NCI-H2029 treated with DMSO at 0.1 percent for 48 hours (cell line): ENCODE measurements at regions not wholly inside any gene's neighbourhood (a gene's known extent, or its start where the extent isn't known, plus 50 kb on each side); places are given as distances from the start of the nearest gene placed in this dataset.

Source experiments
- DNase-seq: peaks from one replicate; lab custom pipeline; 2025; lab: John Stamatoyannopoulos, UW

DNA sequence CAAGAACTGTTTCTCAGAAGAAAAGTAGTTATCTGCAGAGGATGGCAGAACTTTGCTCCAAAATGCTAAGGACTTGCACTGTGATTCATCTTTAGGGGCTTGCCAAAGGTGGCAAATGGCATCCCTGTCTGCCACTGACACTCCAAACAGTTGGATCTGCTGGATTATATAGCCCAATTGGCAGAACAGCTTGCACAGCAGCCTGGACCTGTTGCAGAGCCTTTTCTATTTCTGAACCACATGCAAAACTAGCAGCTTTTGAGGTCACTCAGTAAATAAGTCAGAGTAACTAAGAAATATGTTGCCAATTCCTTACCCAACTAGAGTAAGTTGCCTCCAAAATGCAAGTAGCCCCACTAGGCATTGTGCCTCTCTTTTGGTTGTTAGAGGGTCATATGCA lies 397.5 kb upstream of the NOVA1 start:
- no peak for DNase-seq

DNA sequence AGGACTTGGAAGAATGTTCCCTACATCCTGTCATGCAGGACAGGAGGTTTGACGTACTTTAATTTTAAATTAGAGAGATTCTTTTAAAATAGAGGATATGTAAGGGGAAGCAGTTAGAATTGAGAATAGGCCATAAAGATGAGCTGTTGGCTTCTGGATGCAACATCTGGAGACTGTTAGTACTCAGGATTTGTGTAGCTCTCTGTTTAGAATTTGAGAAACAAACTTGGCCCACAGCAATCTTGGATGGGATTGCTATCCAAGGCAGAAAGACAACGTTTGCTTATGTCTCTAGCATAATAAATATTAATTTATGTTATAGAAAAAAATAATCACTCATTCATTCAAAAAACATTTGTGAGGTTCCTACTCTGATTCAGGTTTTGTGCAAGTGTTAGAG lies 398.4 kb upstream of the NOVA1 start:
- DNase-seq, result no peak

- no peak for DNase-seq
Measured at GRCh38 chr14:27002179-27002578, 404.3 kb upstream of the NOVA1 start.

DNA sequence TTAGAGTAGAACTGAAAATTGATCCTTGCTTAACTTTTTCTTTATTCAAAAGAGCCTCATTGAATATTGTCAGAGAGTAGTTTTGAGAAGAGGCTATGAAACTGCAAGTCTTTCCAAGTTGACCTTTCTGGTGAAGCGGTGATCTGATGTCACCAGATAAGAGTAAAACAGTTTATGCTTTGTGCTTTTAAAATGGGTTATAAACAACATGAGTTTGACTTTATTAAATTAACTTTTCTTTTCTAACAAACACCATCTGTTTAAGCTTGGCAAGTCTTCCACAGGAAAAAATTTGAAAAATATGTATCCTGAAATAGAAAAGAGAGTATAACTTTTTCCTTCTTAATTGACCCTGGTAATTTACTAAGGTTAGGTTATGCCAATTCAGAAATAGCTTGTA lies 408.7 kb upstream of the NOVA1 start:
- DNase-seq, result no peak

GRCh38 chr14:27008187-27008586 lies 410.4 kb upstream of the NOVA1 start:
- DNase-seq, result no peak

DNA sequence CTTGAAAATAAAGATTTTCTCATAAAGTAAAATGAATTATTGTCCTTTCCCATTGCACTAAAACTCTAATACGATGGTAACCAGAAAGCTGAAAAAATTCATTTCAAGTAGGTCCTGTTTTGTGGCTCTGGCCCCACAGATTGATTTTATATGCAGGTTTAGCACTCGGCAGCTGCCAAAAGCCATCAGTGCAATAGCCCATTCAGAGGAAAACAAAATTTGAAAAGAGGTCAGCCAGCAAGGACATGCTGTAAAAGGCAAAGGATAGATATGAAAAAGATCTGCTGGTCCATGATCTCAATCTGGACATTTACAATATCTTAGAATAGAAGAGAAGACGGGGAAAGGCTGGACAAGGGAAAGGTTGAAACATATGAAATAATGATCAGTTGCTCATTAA lies 414.8 kb upstream of the NOVA1 start:
- no peak for DNase-seq

GRCh38 chr14:27013678-27014077 lies 415.8 kb upstream of the NOVA1 start:
- DNase-seq, result no peak

GRCh38 chr14:27015065-27015464 lies 417.2 kb upstream of the NOVA1 start:
- no peak for DNase-seq

GRCh38 chr14:27025648-27026047 lies 427.8 kb upstream of the NOVA1 start:
- DNase-seq, result no peak

DNA sequence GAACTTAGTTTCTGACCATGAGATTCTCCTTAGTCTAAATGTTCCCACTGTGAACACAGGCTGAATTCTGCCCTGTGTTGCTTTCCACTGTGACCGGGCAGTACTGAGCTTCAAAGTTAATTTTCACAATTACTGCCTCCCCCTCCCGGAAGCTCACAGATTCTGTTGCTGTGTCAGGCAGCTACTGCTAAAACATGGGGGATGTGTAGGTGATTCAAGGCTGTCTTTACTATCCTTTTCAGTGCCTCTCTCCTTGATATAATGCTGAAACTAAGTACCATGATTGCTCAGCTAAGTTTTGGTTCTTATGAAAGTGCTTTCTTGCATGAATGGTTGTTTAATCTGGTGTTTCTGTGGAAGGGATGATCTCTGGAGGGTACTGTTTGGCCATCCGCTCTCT lies 428.3 kb upstream of the NOVA1 start:
- DNase-seq, result no peak

- no peak for DNase-seq
Measured at GRCh38 chr14:27040552-27040951, 442.7 kb upstream of the NOVA1 start.

GRCh38 chr14:27049701-27050100 lies 451.9 kb upstream of the NOVA1 start:
- no peak for DNase-seq

- DNase-seq, result no peak
Measured at GRCh38 chr14:27050208-27050607, 452.4 kb upstream of the NOVA1 start.

GRCh38 chr14:27056586-27056985 lies 458.8 kb upstream of the NOVA1 start:
- no peak for DNase-seq

DNA sequence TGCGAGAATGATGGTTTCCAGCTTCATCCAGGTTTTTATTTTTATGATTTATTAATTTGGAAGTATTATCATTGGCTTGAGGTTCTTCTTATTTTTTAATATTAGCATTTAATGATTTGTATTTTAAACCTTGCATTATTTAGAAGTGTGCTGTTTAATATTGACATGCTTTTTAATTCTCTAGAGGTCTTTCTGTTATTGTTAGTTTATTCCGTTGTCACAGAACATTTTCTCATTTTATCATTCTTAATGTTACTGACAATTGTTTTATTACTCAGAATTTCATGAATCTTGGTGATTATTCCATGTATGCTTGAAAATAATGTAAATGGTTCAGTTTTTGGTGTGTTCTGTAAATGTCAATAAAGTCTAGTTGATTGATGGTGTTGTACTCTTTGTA lies 463.5 kb upstream of the NOVA1 start:
- no peak for DNase-seq

DNA sequence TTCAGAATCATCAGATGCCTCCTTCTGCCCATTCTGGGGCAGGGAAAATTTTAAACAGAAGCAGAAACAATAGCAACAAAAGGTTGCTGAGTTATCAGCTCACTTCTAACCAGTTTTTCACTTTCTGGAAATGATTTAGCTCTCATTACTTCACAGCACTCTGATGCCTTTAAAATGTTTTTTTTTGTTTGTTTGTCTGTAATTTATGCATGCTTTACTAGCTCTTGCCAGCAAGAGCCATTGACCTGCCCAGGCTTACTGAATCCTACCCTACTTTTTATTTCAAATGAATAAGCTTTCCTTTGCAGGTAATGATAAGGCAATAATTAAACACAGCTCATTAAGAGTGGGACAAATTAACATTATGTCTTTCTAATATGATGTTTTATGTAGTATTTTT lies 466.1 kb upstream of the NOVA1 start:
- no peak for DNase-seq

DNA sequence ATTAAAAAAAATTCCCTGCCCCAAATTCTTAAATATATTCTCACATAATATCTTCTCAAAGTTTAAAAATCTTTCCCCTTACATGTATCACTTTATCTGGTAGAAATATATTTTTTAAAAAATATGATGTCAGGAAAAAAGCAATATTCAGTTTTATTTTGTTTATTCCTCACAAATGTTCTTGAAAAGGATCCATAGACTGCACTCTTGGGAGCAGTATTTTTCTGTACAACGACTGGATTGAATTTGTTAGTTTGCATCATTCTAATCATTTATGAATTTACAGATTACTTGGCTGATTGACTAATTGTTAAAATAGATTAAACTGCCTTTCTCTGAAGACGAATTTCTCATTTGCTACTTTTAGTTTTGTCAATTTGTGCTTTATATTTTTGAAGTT lies 468.1 kb upstream of the NOVA1 start:
- no peak for DNase-seq

- no peak for DNase-seq
Measured at GRCh38 chr14:27067961-27068360, 470.1 kb upstream of the NOVA1 start.

DNA sequence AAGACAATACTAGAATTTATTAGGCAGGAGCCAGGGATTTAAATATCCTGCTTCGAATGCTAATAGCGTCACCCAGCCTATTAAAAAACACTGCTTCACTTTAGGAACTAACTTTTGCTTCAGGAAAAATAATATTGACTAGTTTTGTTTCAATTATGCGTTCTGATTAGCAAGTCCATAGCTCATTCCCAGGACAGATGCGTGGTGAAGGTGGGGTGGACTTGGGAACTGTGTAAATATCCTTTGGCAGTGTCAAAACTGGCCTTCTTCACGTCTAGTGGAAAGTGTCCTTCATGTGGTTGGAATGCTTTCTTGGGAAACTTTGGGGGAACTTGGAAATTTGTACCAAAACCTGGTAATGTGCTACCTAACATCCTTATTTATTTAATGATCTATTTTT lies 474.8 kb upstream of the NOVA1 start:
- DNase-seq, result no peak

GRCh38 chr14:27075503-27075902 lies 477.7 kb upstream of the NOVA1 start:
- DNase-seq, result no peak

DNA sequence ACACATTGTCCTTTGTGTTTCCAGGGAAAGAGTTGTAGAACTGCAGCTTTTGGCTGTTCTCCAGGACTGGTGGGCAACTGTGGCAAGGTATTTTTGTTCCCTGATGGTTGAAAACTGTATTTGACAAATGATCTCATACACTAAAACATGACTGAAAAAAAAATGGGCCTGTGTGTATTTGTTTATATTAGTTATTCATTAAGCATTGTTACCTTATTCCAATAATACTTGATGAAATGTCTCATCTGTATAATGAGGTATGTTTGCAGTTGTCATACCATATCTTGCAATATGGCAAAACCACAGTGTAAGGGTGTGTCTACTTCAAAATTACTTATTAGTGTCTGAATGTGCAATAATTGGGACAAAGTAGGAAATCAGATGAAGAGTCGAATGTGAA lies 479.4 kb upstream of the NOVA1 start:
- DNase-seq, result no peak

GRCh38 chr14:27077710-27078109 lies 479.9 kb upstream of the NOVA1 start:
- no peak for DNase-seq

GRCh38 chr14:27078191-27078590 lies 480.4 kb upstream of the NOVA1 start:
- DNase-seq, result no peak

DNA sequence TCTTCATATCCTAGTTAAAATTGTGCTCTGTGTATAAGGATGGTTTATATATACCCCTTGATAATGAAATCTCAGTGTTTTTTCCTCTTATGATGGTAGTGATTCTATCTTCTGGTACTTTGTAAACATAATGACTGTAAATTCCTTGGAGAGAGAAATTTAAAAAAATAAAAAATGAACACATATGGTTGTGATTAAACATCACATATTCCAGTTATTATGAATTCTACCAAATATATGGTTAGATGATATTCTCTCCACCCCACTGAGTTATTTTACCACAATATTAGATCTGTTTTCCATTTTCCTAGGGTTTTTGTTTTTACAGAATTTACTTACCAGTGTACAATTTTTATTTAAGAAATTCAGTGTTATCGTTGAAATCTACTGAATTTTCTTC lies 481.9 kb upstream of the NOVA1 start:
- DNase-seq, result no peak

DNA sequence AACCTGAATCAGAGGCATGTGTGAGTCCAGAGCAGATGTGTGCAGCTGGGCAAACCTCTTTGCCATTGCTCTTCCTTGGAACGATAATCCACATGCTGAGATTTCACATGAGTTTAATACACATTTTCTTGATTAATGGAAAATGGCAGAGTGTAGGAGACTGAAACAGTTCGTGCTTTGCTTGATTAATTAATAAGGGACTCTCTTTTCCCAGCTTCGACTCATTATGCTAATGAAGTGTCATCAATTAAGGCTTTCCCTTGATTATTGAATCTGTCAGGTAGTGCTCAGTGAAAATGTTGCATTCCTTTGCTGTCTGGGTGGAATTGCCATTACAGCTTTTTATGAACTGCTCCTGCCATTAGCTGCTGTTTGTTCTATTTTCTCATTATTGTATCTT lies 487.7 kb upstream of the NOVA1 start:
- no peak for DNase-seq
